ENCODE measurements at regions not wholly inside any gene's neighbourhood (a gene's known extent, or its start where the extent isn't known, plus 50 kb on each side); places are given as distances from the start of the nearest gene placed in this dataset.
"Not testable (repeated sequence)": the region's sequence is repeated elsewhere in the genome, so short reads cannot be mapped to it uniquely, and the experiment has no call there.

DNA sequence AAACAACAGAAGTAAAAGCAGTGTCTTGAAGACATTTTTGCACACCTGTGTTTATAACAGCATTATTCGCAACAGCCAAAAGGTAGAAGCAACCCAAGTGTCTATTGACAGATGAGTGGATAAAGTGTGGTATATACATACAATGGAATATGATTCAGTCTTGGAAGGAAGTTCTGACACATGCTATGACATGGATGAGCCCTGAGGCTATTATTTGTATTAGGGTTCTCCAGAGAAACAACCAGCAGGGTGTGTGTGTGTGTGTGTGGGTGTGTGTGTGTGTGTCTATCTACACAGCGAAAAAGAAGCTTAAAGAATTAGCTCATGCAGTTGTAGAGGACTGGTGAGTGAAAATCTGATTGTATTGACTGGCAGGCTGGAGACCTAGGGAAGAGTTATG lies 153.7 kb downstream of the KLRB1 start:
- TF ChIP-seq, protein P1, sequence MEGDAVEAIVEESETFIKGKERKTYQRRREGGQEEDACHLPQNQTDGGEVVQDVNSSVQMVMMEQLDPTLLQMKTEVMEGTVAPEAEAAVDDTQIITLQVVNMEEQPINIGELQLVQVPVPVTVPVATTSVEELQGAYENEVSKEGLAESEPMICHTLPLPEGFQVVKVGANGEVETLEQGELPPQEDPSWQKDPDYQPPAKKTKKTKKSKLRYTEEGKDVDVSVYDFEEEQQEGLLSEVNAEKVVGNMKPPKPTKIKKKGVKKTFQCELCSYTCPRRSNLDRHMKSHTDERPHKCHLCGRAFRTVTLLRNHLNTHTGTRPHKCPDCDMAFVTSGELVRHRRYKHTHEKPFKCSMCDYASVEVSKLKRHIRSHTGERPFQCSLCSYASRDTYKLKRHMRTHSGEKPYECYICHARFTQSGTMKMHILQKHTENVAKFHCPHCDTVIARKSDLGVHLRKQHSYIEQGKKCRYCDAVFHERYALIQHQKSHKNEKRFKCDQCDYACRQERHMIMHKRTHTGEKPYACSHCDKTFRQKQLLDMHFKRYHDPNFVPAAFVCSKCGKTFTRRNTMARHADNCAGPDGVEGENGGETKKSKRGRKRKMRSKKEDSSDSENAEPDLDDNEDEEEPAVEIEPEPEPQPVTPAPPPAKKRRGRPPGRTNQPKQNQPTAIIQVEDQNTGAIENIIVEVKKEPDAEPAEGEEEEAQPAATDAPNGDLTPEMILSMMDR (conservative IDR thresholded peaks at IDR 0.05; ENCODE audit: low read depth in 2 of 2): not testable (repeated sequence)
- TF ChIP-seq, protein P2, sequence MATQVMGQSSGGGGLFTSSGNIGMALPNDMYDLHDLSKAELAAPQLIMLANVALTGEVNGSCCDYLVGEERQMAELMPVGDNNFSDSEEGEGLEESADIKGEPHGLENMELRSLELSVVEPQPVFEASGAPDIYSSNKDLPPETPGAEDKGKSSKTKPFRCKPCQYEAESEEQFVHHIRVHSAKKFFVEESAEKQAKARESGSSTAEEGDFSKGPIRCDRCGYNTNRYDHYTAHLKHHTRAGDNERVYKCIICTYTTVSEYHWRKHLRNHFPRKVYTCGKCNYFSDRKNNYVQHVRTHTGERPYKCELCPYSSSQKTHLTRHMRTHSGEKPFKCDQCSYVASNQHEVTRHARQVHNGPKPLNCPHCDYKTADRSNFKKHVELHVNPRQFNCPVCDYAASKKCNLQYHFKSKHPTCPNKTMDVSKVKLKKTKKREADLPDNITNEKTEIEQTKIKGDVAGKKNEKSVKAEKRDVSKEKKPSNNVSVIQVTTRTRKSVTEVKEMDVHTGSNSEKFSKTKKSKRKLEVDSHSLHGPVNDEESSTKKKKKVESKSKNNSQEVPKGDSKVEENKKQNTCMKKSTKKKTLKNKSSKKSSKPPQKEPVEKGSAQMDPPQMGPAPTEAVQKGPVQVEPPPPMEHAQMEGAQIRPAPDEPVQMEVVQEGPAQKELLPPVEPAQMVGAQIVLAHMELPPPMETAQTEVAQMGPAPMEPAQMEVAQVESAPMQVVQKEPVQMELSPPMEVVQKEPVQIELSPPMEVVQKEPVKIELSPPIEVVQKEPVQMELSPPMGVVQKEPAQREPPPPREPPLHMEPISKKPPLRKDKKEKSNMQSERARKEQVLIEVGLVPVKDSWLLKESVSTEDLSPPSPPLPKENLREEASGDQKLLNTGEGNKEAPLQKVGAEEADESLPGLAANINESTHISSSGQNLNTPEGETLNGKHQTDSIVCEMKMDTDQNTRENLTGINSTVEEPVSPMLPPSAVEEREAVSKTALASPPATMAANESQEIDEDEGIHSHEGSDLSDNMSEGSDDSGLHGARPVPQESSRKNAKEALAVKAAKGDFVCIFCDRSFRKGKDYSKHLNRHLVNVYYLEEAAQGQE (IDR thresholded peaks at IDR 0.05; ENCODE audit: unreplicated experiment): not testable (repeated sequence)
- not testable (repeated sequence) for TF ChIP-seq POLR2AphosphoS5 (IDR thresholded peaks at IDR 0.05; ENCODE audit: low read depth); EZH2 (IDR thresholded peaks at IDR 0.05; ENCODE audit: low read depth, unreplicated experiment); CREB1 (CRISPR knock-in tag; IDR thresholded peaks at IDR 0.05; ENCODE audit: low read depth); ZNF331 (CRISPR knock-in tag; IDR thresholded peaks at IDR 0.05; ENCODE audit: low read depth); EZH2phosphoT487 (IDR thresholded peaks at IDR 0.05; ENCODE audit: unreplicated experiment); JUNB (IDR thresholded peaks at IDR 0.05; ENCODE audit: unreplicated experiment); STAT1 (IDR thresholded peaks at IDR 0.05; ENCODE audit: unreplicated experiment); NANOG (IDR thresholded peaks at IDR 0.05; ENCODE audit: borderline replicate concordance); ZNF114 (CRISPR knock-in tag; IDR thresholded peaks at IDR 0.05)
- TF ChIP-seq, protein P3, sequence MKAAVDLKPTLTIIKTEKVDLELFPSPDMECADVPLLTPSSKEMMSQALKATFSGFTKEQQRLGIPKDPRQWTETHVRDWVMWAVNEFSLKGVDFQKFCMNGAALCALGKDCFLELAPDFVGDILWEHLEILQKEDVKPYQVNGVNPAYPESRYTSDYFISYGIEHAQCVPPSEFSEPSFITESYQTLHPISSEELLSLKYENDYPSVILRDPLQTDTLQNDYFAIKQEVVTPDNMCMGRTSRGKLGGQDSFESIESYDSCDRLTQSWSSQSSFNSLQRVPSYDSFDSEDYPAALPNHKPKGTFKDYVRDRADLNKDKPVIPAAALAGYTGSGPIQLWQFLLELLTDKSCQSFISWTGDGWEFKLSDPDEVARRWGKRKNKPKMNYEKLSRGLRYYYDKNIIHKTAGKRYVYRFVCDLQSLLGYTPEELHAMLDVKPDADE (IDR thresholded peaks at IDR 0.05): not testable (repeated sequence)

All from GM23338 (cell line).